GM12874 (cell line): ENCODE measurements at regions not wholly inside any gene's neighbourhood (a gene's known extent, or its start where the extent isn't known, plus 50 kb on each side); places are given as distances from the start of the nearest gene placed in this dataset.

Experiments used
- CTCF ChIP-seq: IDR thresholded peaks from 2 replicates; pipeline ENCODE4 v1.5.1; 2011; ENCODE audit warnings: low read depth, mild to moderate bottlenecking, control low read depth, low read length, moderate library complexity; ENCODE audit not compliant: insufficient read depth

GRCh38 chr20:11394145-11394833 lies 523.4 kb upstream of the BTBD3 start:
- TF ChIP-seq CTCF, result no peak

DNA sequence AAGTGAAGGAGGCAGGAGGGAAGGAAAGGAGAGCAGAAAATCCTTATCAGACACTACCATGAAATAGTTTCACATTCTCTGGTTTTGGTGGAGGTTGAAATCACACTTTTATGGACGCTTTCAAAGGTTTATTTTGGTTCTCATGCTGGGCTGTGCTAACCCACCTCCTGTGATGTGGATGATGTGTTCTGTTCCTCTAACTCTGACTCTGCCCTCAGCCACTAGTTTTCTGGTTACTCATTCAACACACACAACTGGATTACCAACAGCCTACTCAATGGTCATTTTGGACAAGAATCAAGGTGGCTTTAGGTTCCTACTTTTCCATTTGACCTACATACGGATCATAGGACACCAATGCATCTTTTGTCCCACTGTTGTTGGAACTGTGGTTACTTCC lies 522.1 kb upstream of the BTBD3 start:
- no peak for TF ChIP-seq CTCF

DNA sequence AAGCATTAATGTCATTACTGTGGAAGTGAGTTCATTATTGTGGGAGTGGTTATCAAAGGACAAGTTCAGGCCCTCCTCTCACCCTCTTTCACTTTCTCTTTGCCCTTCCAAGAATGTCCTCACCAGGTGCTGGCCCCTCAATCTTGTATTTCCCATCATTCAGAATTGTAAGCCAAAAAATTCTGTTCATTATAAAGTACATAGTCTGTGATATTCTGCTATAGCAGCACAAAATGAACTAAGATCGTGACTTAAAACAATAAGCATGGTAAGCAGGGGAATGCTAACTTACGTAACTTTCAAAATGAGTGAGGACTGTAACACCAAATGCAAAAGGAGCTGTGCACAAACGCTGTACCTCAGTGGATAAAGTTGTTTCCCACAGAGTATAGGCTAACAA lies 515.7 kb upstream of the BTBD3 start:
- no peak for TF ChIP-seq CTCF

DNA sequence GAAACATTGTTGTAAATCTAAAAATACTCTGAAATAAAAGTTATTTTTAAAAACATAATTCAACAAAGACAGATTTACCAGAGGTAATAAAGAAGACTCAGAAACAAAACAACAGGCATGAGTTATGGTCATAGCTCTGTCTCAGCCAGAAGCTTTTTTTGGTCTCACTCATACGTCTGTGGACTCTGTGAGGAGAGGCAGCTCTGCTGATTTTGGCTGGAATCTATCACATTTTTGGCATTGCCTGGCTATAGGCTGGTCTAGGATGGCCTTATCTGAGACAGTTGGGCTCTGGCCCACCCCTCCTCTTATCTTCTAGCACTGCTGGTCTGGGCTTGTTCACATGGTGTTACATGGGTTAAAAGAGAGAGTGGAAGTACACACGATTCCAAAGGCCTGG lies 514.0 kb upstream of the BTBD3 start:
- no peak for TF ChIP-seq CTCF

DNA sequence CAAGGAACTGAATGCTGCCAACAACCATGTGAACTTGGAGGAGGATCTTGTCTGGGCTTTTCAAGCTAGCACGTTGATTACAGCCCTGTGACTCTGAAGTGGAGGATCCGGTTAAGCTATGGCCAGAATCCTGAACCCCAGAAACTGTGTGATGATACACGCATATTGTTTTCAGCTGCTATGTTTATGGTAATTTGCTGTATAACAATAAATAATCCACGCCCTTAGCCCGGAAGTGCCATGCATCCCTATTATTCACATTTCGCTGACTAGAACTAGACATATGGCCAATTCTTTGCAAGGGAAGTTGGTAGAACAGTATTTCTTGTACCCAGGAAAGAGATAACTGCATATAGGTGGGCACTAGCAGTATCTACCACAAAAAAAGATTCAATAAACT lies 510.8 kb upstream of the BTBD3 start:
- TF ChIP-seq CTCF, result no peak

GRCh38 chr20:11409561-11409960 lies 508.1 kb upstream of the BTBD3 start:
- TF ChIP-seq CTCF, result no peak

DNA sequence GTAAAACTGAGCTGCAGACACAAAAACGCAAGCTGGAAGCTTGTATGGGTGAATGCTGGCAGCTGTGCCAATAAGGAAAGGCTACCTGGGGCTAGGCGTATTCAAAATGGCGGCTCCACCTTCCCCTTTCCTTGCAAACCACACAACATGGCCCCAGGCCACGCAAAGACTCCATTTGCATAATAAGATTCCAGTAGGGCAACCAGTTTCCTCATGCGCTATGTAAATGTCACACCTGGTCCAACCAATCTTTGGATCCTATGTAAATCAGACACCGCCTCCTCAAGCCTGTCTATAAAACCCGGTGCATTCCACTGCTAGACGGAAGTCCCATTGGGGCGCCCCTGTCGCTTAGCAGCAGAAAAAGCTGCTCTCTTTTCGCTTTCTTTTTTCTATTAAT lies 505.9 kb upstream of the BTBD3 start:
- no peak for TF ChIP-seq CTCF

GRCh38 chr20:11426948-11427347 lies 490.7 kb upstream of the BTBD3 start:
- TF ChIP-seq CTCF, result no peak
